Vagina (tissue), 2 donors: ENCODE measurements at regions not wholly inside any gene's neighbourhood (a gene's known extent, or its start where the extent isn't known, plus 50 kb on each side); places are given as distances from the start of the nearest gene placed in this dataset.

ENCODE experiments used
- CTCF ChIP-seq, 3 experiments: fragments of 450-650 bp in 2 of 3; fragments of 200-600 bp in 1 of 3; sonication (generic) in 1 of 3; IDR thresholded peaks; one replicate each; pipeline ENCODE4 v1.5.1; 2017 to 2019; ENCODE audit warnings: antibody characterized with exemption in 3 of 3, mild to moderate bottlenecking in 2 of 3, moderate library complexity in 2 of 3
- POLR2AphosphoS5 ChIP-seq, 2 donors: sonication (generic); formaldehyde crosslinking; IDR thresholded peaks; one replicate each; pipeline ENCODE4 v1.9.0; 2017; ENCODE audit warnings: antibody characterized with exemption in 2 of 2, mild to moderate bottlenecking in 2 of 2, low read depth in 1 of 2; ENCODE audit not compliant: insufficient read depth in 1 of 2

GRCh38 chr7:98685541-98685940, 68.5 kb downstream of the NPTX2 start:
- no peak for TF ChIP-seq CTCF (IDR thresholded peaks at IDR 0.05)
- no peak for TF ChIP-seq POLR2AphosphoS5 (IDR thresholded peaks at IDR 0.05; ENCODE audit: insufficient read depth in 1 of 2, low read depth in 1 of 2)
